ENCODE measurements at regions not wholly inside any gene's neighbourhood (a gene's known extent, or its start where the extent isn't known, plus 50 kb on each side); places are given as distances from the start of the nearest gene placed in this dataset.
A peak's percentile ranks its signal among the peaks of the same experiment; 100 is the strongest.

DNA sequence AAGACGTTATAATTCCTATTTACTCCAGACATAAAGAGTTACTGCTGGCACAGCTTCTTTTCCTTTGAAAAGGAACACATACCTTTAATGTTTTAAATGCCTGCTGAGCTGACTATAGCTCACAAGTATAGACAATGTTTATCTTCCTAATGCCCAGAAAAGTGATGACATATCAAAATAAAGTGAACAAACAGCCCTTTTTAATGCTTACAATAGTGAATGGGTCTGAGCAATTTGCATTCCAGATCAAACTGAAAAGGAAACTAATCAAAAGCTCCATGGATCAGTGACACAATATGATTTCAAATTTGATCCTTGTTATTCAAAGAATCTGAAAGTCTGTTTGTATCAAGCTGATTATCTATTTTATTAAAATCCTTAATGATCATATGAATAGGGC lies 233.6 kb upstream of the SEMA3E start:
- DNase-seq (ENCODE audit: low read depth), result no peak

DNA sequence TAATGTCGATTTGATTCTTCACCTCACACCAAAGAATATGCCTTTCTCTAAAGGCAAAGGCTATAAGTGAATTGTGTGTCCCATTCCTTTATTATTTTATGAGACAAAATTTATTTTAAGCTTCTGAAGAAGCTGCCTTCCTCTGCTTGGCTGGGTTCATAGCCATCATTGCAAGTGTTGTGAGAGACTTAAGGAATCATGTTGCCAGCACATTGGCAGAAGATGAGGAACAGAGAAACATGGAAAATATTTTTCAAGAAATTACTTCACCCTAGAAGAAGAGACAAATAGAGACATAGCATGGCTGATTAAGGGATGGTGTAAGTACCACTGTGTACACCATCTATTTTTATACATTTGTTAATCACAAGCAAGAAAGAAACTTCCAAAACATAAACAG lies 230.1 kb upstream of the SEMA3E start:
- no peak for DNase-seq (ENCODE audit: low read depth)
- no peaks in the 10 kb centered on the region for H3K27me3 ChIP-seq (ENCODE audit: control insufficient read depth, insufficient read depth, low read length)
- H3K36me3 ChIP-seq (ENCODE audit: control insufficient read depth, insufficient read depth, low read length), result no peaks in the 10 kb centered on the region
- no peak overlapping the region for H3K4me3 ChIP-seq (ENCODE audit: low read depth, low read length)
- TF ChIP-seq, protein P1, sequence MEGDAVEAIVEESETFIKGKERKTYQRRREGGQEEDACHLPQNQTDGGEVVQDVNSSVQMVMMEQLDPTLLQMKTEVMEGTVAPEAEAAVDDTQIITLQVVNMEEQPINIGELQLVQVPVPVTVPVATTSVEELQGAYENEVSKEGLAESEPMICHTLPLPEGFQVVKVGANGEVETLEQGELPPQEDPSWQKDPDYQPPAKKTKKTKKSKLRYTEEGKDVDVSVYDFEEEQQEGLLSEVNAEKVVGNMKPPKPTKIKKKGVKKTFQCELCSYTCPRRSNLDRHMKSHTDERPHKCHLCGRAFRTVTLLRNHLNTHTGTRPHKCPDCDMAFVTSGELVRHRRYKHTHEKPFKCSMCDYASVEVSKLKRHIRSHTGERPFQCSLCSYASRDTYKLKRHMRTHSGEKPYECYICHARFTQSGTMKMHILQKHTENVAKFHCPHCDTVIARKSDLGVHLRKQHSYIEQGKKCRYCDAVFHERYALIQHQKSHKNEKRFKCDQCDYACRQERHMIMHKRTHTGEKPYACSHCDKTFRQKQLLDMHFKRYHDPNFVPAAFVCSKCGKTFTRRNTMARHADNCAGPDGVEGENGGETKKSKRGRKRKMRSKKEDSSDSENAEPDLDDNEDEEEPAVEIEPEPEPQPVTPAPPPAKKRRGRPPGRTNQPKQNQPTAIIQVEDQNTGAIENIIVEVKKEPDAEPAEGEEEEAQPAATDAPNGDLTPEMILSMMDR (IDR thresholded peaks at IDR 0.05; ENCODE audit: insufficient read depth, low read length, poor library complexity, severe bottlenecking), result no peak

More for the DNA sequence above, 233.6 kb upstream of the SEMA3E start:
- no peak overlapping the region for H3K4me3 ChIP-seq (ENCODE audit: low read depth, low read length)
- TF ChIP-seq, protein P1 (IDR thresholded peaks at IDR 0.05; ENCODE audit: insufficient read depth, low read length, poor library complexity, severe bottlenecking), result no peak
- H3K27me3 ChIP-seq (ENCODE audit: control insufficient read depth, insufficient read depth, low read length), result no peaks in the 10 kb centered on the region
- H3K36me3 ChIP-seq (ENCODE audit: control insufficient read depth, insufficient read depth, low read length), result no peaks in the 10 kb centered on the region

DNA sequence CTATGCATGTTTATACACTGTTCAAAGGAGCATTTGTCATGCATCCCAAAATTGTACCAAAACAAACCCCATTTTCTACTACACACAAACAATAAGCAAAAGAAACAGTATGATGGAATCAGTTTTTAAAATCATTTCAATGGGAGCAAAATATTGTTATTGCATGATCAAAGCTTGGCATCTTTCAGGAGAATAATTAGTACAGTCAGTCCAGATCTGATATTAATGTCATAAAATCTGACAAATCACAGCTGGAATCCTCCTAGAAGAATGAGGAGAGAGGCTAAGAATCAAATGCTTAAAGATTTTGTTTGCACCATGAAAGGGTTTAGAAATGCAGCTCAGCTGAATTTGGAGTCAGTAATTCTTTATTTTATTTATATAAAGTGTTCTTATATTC lies 229.7 kb upstream of the SEMA3E start:
- H3K27me3 ChIP-seq (ENCODE audit: control insufficient read depth, insufficient read depth, low read length), result no peaks in the 10 kb centered on the region
- no peaks in the 10 kb centered on the region for H3K36me3 ChIP-seq (ENCODE audit: control insufficient read depth, insufficient read depth, low read length)
- TF ChIP-seq, protein P1 (IDR thresholded peaks at IDR 0.05; ENCODE audit: insufficient read depth, low read length, poor library complexity, severe bottlenecking), result no peak
- no peak for DNase-seq (ENCODE audit: low read depth)
- H3K4me3 ChIP-seq (ENCODE audit: low read depth, low read length), result no peak overlapping the region

DNA sequence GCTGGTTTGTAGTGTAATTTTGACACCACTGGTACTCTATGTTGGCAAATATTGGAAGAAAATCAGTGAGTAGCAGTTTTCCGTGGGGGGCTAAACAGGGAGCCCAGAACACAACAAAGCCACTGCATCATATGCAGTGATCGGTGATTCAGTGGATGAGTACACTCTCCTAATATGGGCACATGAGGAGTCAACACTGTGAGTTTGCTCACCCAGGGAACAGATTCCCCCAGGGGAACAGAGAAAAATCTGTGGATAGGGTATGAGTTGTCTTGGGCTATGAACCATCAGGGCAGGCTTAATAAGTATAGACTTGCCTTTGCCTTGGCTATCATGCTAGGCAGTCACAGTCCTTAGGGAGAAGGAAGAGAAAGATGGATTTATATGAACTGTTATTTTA lies 227.7 kb upstream of the SEMA3E start:
- Histone ChIP-seq H3K27me3 (ENCODE audit: control insufficient read depth, insufficient read depth, low read length) (no peaks in the 10 kb centered on the region), H3K36me3 (ENCODE audit: control insufficient read depth, insufficient read depth, low read length) (no peaks in the 10 kb centered on the region), H3K4me3 (ENCODE audit: low read depth, low read length) (no peak overlapping the region)
- TF ChIP-seq, protein P1 (IDR thresholded peaks at IDR 0.05; ENCODE audit: insufficient read depth, low read length, poor library complexity, severe bottlenecking), result no peak
- peak; percentile 19 for DNase-seq (ENCODE audit: low read depth)

DNA sequence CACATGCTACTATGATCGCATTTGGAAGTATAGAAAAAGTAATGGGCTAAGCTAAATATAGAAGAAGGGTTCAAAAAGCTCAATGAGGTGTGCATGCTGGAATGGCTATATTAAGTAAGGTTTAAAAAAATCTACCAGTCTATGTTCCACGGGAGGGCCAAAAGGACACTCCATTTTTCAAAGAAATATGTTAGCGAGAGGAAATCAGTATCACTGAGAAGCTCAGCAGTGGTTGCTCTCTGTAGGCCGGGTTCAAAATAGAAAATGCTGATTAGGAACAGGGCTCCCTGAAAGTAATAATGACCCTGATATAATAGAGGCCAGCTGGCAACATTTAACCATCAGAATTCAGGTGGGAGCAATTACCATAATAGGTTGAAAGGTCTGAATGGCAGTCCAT lies 224.5 kb upstream of the SEMA3E start:
- H3K36me3 ChIP-seq (ENCODE audit: control insufficient read depth, insufficient read depth, low read length), result no peaks in the 10 kb centered on the region
- no peak overlapping the region for H3K4me3 ChIP-seq (ENCODE audit: low read depth, low read length)
- no peak for DNase-seq (ENCODE audit: low read depth)
- H3K27me3 ChIP-seq (ENCODE audit: control insufficient read depth, insufficient read depth, low read length), result no peaks in the 10 kb centered on the region
- TF ChIP-seq, protein P1 (IDR thresholded peaks at IDR 0.05; ENCODE audit: insufficient read depth, low read length, poor library complexity, severe bottlenecking), result no peak

DNA sequence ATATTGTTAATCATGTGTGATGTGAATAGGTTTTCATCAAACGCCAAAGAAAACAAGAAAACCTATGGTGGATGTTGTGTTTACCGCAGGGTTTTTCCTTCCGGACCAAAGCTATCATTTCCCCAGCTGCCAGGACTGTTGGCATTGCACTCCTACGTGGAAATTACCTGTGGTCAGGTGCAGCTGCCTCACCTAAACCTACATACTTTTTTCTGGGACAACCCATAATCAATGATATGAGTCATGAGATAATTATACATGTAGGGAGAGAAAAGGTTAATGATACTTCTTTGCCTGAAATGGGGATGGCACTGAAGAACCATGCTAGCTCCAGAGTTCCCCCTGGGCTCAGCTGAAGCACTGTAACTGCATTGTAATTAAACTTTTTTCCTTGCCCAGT lies 223.6 kb upstream of the SEMA3E start:
- H3K27me3 ChIP-seq (ENCODE audit: control insufficient read depth, insufficient read depth, low read length), result no peaks in the 10 kb centered on the region
- TF ChIP-seq, protein P1 (IDR thresholded peaks at IDR 0.05; ENCODE audit: insufficient read depth, low read length, poor library complexity, severe bottlenecking), result no peak
- DNase-seq (ENCODE audit: low read depth), result no peak
- H3K36me3 ChIP-seq (ENCODE audit: control insufficient read depth, insufficient read depth, low read length), result no peaks in the 10 kb centered on the region
- no peak overlapping the region for H3K4me3 ChIP-seq (ENCODE audit: low read depth, low read length)
